IMR-90 (cell line): ENCODE measurements at regions not wholly inside any gene's neighbourhood (a gene's known extent, or its start where the extent isn't known, plus 50 kb on each side); places are given as distances from the start of the nearest gene placed in this dataset.

Experiments used
- ATAC-seq: fragments of 200-7000 bp; cut with Tn5 transposase; 2 replicates; pipeline ENCODE4 v1.9.1; 2020; ENCODE audit warnings: low read depth, mild to moderate bottlenecking, moderate library complexity
- BruUV-seq: library from RNA; stranded (reverse); fragments of 400-500 nt; replicated peaks from 2 replicates; lab custom pipeline; 2021; lab: Mats Ljungman, UMichigan
- CTCF ChIA-PET: fragments of 300-600 bp; formaldehyde crosslinking; extraction: SDS; loops from one replicate; lab custom pipeline; 2021; ENCODE audit warnings: antibody characterized with exemption; lab: Yijun Ruan, JAX
- POLR2A ChIA-PET: fragments of 300-600 bp; sonication (Branson Sonifier 250); formaldehyde crosslinking; loops from one replicate; lab custom pipeline; 2022; ENCODE audit warnings: antibody characterized with exemption; ENCODE audit not compliant: unreplicated experiment; lab: Charles Lee
- DNase-seq: peaks from one replicate; pipeline ENCODE4 v3.0.0; 2013
- H2AFZ ChIP-seq: replicated peaks from 2 replicates; pipeline ENCODE3; 2013; ENCODE audit warnings: low read length, mild to moderate bottlenecking; ENCODE audit not compliant: poor library complexity
- H2AK5ac ChIP-seq: 2 replicates; pipeline ENCODE4 v1.6.1; 2013; ENCODE audit warnings: low read depth, low read length, inconsistent platforms
- H2AK9ac ChIP-seq: replicated peaks from 2 replicates; pipeline ENCODE3; 2013; ENCODE audit warnings: mild to moderate bottlenecking, low read depth, low read length, moderate library complexity; ENCODE audit not compliant: poor library complexity
- H2BK120ac ChIP-seq: 2 replicates; pipeline ENCODE4 v1.6.1; 2013; ENCODE audit warnings: low read depth, low read length, inconsistent platforms
- H2BK15ac ChIP-seq: 3 replicates; pipeline ENCODE4 v1.6.1; 2013; ENCODE audit warnings: low read depth, low read length, inconsistent platforms
- H2BK20ac ChIP-seq: 2 replicates; pipeline ENCODE4 v1.6.1; 2013; ENCODE audit warnings: low read depth, mild to moderate bottlenecking, inconsistent platforms, low read length, moderate library complexity
- H2BK5ac ChIP-seq: 2 replicates; pipeline ENCODE4 v1.6.1; 2013; ENCODE audit warnings: mild to moderate bottlenecking, low read depth, low read length, inconsistent platforms; ENCODE audit not compliant: poor library complexity, severe bottlenecking
- H3K14ac ChIP-seq: replicated peaks from 2 replicates; pipeline ENCODE4 v1.6.1; 2013; ENCODE audit warnings: low read depth, low read length, inconsistent platforms
- H3K18ac ChIP-seq: 2 replicates; pipeline ENCODE4 v1.6.1; 2013; ENCODE audit warnings: low read depth, low read length, control low read depth
- H3K23ac ChIP-seq: 2 replicates; pipeline ENCODE4 v1.6.1; 2013; ENCODE audit warnings: low read depth, low read length, inconsistent platforms
- H3K27ac ChIP-seq: 2 replicates; pipeline ENCODE4 v1.5.1; 2013; ENCODE audit warnings: mild to moderate bottlenecking, control low read depth, low read length; ENCODE audit not compliant: insufficient read depth
- H3K27me3 ChIP-seq: 2 replicates; pipeline ENCODE4 v1.6.1; 2013; ENCODE audit warnings: low read length; ENCODE audit not compliant: control insufficient read depth, insufficient read depth
- H3K36me3 ChIP-seq: 2 replicates; pipeline ENCODE4 v1.6.1; 2013; ENCODE audit warnings: low read length, mixed read lengths; ENCODE audit not compliant: control insufficient read depth, insufficient read depth
- H3K4ac ChIP-seq: 2 replicates; pipeline ENCODE4 v1.6.1; 2013; ENCODE audit warnings: low read depth, low read length, inconsistent platforms
- H3K4me1 ChIP-seq: 2 replicates; pipeline ENCODE4 v1.6.1; 2013; ENCODE audit warnings: low read length, mixed read lengths; ENCODE audit not compliant: control insufficient read depth, insufficient read depth
- H3K4me2 ChIP-seq: 2 replicates; pipeline ENCODE4 v1.6.1; 2013; ENCODE audit warnings: low read depth, mild to moderate bottlenecking, control low read depth, low read length, moderate library complexity
- H3K4me3 ChIP-seq: 2 replicates; pipeline ENCODE4 v1.5.1; 2013; ENCODE audit warnings: low read depth, mild to moderate bottlenecking, control low read depth, low read length, moderate library complexity; ENCODE audit not compliant: insufficient read depth
- H3K56ac ChIP-seq: 2 replicates; pipeline ENCODE4 v1.6.1; 2013; ENCODE audit warnings: low read length, inconsistent platforms; ENCODE audit not compliant: insufficient read depth; ENCODE audit errors: extremely low read depth
- H3K79me1 ChIP-seq, 2 experiments: 2 replicates each; pipeline ENCODE4 v1.6.1; 2013; ENCODE audit warnings: low read length in 2 of 2, inconsistent platforms in 1 of 2, low read depth in 1 of 2
- H3K9ac ChIP-seq: 2 replicates; pipeline ENCODE4 v1.6.1; 2013; ENCODE audit warnings: low read depth, low read length, control low read depth
- H3K9me1 ChIP-seq: 2 replicates; pipeline ENCODE4 v1.6.1; 2013; ENCODE audit warnings: low read length, inconsistent platforms; ENCODE audit not compliant: insufficient read depth
- H3K9me3 ChIP-seq: 2 replicates; pipeline ENCODE4 v1.6.1; 2013; ENCODE audit warnings: low read length; ENCODE audit not compliant: control insufficient read depth, insufficient read depth
- H4K20me1 ChIP-seq: 2 replicates; pipeline ENCODE4 v1.6.1; 2013; ENCODE audit warnings: low read length, inconsistent platforms; ENCODE audit not compliant: insufficient read depth
- H4K5ac ChIP-seq: 2 replicates; pipeline ENCODE4 v1.6.1; 2013; ENCODE audit warnings: mild to moderate bottlenecking, low read depth, low read length, control low read depth
- H4K8ac ChIP-seq, 2 experiments: 2 replicates each; pipeline ENCODE4 v1.6.1; 2013; ENCODE audit warnings: low read depth in 2 of 2, low read length in 2 of 2, control low read depth in 1 of 2, inconsistent platforms in 1 of 2
- H4K91ac ChIP-seq: 2 replicates; pipeline ENCODE4 v1.6.1; 2013; ENCODE audit warnings: low read depth, low read length, inconsistent platforms; ENCODE audit not compliant: insufficient read depth
- BHLHE40 ChIP-seq: fragments of 150-350 bp; IDR thresholded peaks from 2 replicates; pipeline ENCODE4 v1.6.1; 2016; ENCODE audit warnings: mild to moderate bottlenecking, low read depth, low read length
- CEBPB ChIP-seq: IDR thresholded peaks from 2 replicates; pipeline ENCODE4 v1.6.1; 2012; ENCODE audit warnings: low read depth, low read length, improper control_type of control experiment
- CHD1 ChIP-seq: IDR thresholded peaks from 2 replicates; pipeline ENCODE4 v1.6.1; 2012; ENCODE audit warnings: low read depth, low read length, improper control_type of control experiment
- CTCF ChIP-seq: conservative IDR thresholded peaks from 2 replicates; pipeline ENCODE4 v1.5.1; 2012; ENCODE audit warnings: mild to moderate bottlenecking, low read depth, low read length, improper control_type of control experiment
- ELK1 ChIP-seq: fragments of 150-350 bp; IDR thresholded peaks from 2 replicates; pipeline ENCODE4 v1.6.1; 2016; ENCODE audit warnings: low read depth, mild to moderate bottlenecking, low read length, moderate library complexity, borderline replicate concordance
- FOS ChIP-seq: fragments of 150-350 bp; IDR thresholded peaks from 2 replicates; pipeline ENCODE4 v1.6.1; 2016; ENCODE audit warnings: low read depth, low read length
- MAFK ChIP-seq: IDR thresholded peaks from 2 replicates; pipeline ENCODE4 v1.6.1; 2012; ENCODE audit warnings: low read depth, low read length, improper control_type of control experiment
- MAZ ChIP-seq: IDR thresholded peaks from 2 replicates; pipeline ENCODE4 v1.6.1; 2012; ENCODE audit warnings: low read depth, mild to moderate bottlenecking, low read length, improper control_type of control experiment, moderate library complexity, borderline replicate concordance
- MXI1 ChIP-seq: IDR thresholded peaks from 2 replicates; pipeline ENCODE4 v1.6.1; 2012; ENCODE audit warnings: low read depth, mild to moderate bottlenecking, low read length, moderate library complexity, borderline replicate concordance
- NFE2L2 ChIP-seq: fragments of 150-350 bp; IDR thresholded peaks from 2 replicates; pipeline ENCODE4 v1.6.1; 2016; ENCODE audit warnings: low read depth, mild to moderate bottlenecking, low read length
- POLR2A ChIP-seq: IDR thresholded peaks from 2 replicates; pipeline ENCODE4 v1.6.1; 2012; ENCODE audit warnings: mild to moderate bottlenecking, low read depth, low read length
- RAD21 ChIP-seq: IDR thresholded peaks from 2 replicates; pipeline ENCODE4 v1.6.1; 2012; ENCODE audit warnings: low read length, improper control_type of control experiment
- RCOR1 ChIP-seq: IDR thresholded peaks from 2 replicates; pipeline ENCODE4 v1.6.1; 2012; ENCODE audit warnings: mild to moderate bottlenecking, low read length, improper control_type of control experiment; ENCODE audit not compliant: insufficient replicate concordance
- RFX5 ChIP-seq: IDR thresholded peaks from 2 replicates; pipeline ENCODE4 v1.8.0; 2012; ENCODE audit warnings: low read depth, mild to moderate bottlenecking, low read length, moderate library complexity
- SMC3 ChIP-seq: fragments of 150-350 bp; IDR thresholded peaks from 2 replicates; pipeline ENCODE4 v1.6.1; 2016; ENCODE audit warnings: low read depth, mild to moderate bottlenecking, antibody characterized with exemption, low read length, moderate library complexity
- USF2 ChIP-seq: fragments of 150-350 bp; IDR thresholded peaks from 2 replicates; pipeline ENCODE4 v1.6.1; 2017; ENCODE audit warnings: mild to moderate bottlenecking, antibody characterized with exemption, low read length, low read depth
- WGBS, 2 experiments: methylation state at CpG; one replicate each; pipeline versions ENCODE4 v1.1.5 to v1.1.7; 2013; ENCODE audit warnings: missing lambda C conversion rate in 2 of 2; ENCODE audit not compliant: insufficient read length in 1 of 2; ENCODE audit errors: extremely low coverage in 2 of 2; 5-methylcytosine and 5-hydroxymethylcytosine counted together
- dilution Hi-C: fragments of 300-500 bp; cut with HindIII; formaldehyde crosslinking; loops from one replicate; pipeline ENCODE4 v1.14.3; 2018; ENCODE audit warnings: low sequenced_read_pairs; ENCODE audit not compliant: unreplicated experiment
- in situ Hi-C: fragments of 300-500 bp; cut with MboI; formaldehyde crosslinking; loops from 3 replicates; pipeline ENCODE4 v1.14.3; 2019; ENCODE audit warnings: low sequenced_read_pairs, inconsistent platforms, mixed read lengths
- intact Hi-C: fragments of 100-400 bp; cut with micrococcal nuclease; formaldehyde crosslinking; loops from 2 replicates; pipeline ENCODE4 v1.10.0; 2022

- ChIA-PET POLR2A (no interaction called here), CTCF (no interaction called here)
- TF ChIP-seq MXI1 (no peak), CEBPB (no peak), CTCF (no peak), CHD1 (no peak), RAD21 (no peak), RCOR1 (no peak), NFE2L2 (no peak), BHLHE40 (no peak), POLR2A (no peak), ELK1 (no peak), MAFK (no peak), RFX5 (no peak), MAZ (no peak), FOS (no peak), USF2 (no peak), SMC3 (no peak)
- Histone ChIP-seq H3K9me1 (no peaks in the 10 kb centered on the region), H4K91ac (no peak overlapping the region), H2BK120ac (no peak overlapping the region), H3K9ac (no peak overlapping the region), H3K4me2 (no peak overlapping the region), H3K18ac (no peak overlapping the region), H2AK5ac (no peak overlapping the region), H3K4me1 (no peaks in the 10 kb centered on the region), H3K27ac (no peak overlapping the region), H3K79me1 (no peaks in the 10 kb centered on the region), H4K5ac (no peak overlapping the region), H3K23ac (no peak overlapping the region), H2BK5ac (no peak overlapping the region), H2AFZ (no peak overlapping the region), H3K27me3 (no peaks in the 10 kb centered on the region), H3K36me3 (no peaks in the 10 kb centered on the region), H2BK20ac (no peak overlapping the region), H3K14ac (no peak overlapping the region), H3K56ac (no peak overlapping the region), H2BK15ac (no peak overlapping the region), H2AK9ac (no peak overlapping the region), H3K9me3 (peaks cover 7% of the 10 kb centered on the region), H3K4me3 (no peak overlapping the region), H4K8ac (no peak overlapping the region), H3K4ac (no peak overlapping the region), H4K20me1 (no peaks in the 10 kb centered on the region)
- dilution Hi-C loops (no loop called here), in situ Hi-C loops (no loop called here), intact Hi-C loops (no loop called here)
- no peak for ATAC-seq
- BruUV-seq = no TSS peak
- 40% methylated on average over 1 of the region's 2 CpGs; no CpG with 5 or more reads in 1 of the 2 experiments for WGBS, 2 experiments
- DNase-seq = peak; percentile 0
These were observed 402.4 kb upstream of the LRRTM1 start for GRCh38 chr2:80706951-80707350.
